Esophagus muscularis mucosa (tissue), 2 donors: ENCODE measurements at regions not wholly inside any gene's neighbourhood (a gene's known extent, or its start where the extent isn't known, plus 50 kb on each side); places are given as distances from the start of the nearest gene placed in this dataset.

Experiments used
- POLR2A ChIP-seq: fragments of 450-650 bp; IDR thresholded peaks from one replicate; pipeline ENCODE4 v1.6.1; 2017; ENCODE audit warnings: antibody characterized with exemption, moderate library complexity, mild to moderate bottlenecking, low read depth
- POLR2AphosphoS5 ChIP-seq, 2 donors: sonication (generic); formaldehyde crosslinking; IDR thresholded peaks; one replicate each; pipeline ENCODE4 v1.6.1; 2017; ENCODE audit warnings: antibody characterized with exemption in 2 of 2

GRCh38 chr2:147355706-147356105, 489.1 kb upstream of the ACVR2A start:
- TF ChIP-seq POLR2AphosphoS5 (IDR thresholded peaks at IDR 0.05): no peak
- TF ChIP-seq POLR2A: no peak
